IMR-90 (cell line): ENCODE measurements at regions not wholly inside any gene's neighbourhood (a gene's known extent, or its start where the extent isn't known, plus 50 kb on each side); places are given as distances from the start of the nearest gene placed in this dataset.

Experiments
- CEBPB ChIP-seq: IDR thresholded peaks from 2 replicates; pipeline ENCODE4 v1.6.1; 2012; ENCODE audit warnings: low read depth, low read length, improper control_type of control experiment
- CTCF ChIP-seq: conservative IDR thresholded peaks from 2 replicates; pipeline ENCODE4 v1.5.1; 2012; ENCODE audit warnings: mild to moderate bottlenecking, low read depth, low read length, improper control_type of control experiment
- ELK1 ChIP-seq: fragments of 150-350 bp; IDR thresholded peaks from 2 replicates; pipeline ENCODE4 v1.6.1; 2016; ENCODE audit warnings: low read depth, mild to moderate bottlenecking, low read length, moderate library complexity, borderline replicate concordance
- MAZ ChIP-seq: IDR thresholded peaks from 2 replicates; pipeline ENCODE4 v1.6.1; 2012; ENCODE audit warnings: low read depth, mild to moderate bottlenecking, low read length, improper control_type of control experiment, moderate library complexity, borderline replicate concordance
- MXI1 ChIP-seq: IDR thresholded peaks from 2 replicates; pipeline ENCODE4 v1.6.1; 2012; ENCODE audit warnings: low read depth, mild to moderate bottlenecking, low read length, moderate library complexity, borderline replicate concordance
- POLR2A ChIP-seq: IDR thresholded peaks from 2 replicates; pipeline ENCODE4 v1.6.1; 2012; ENCODE audit warnings: mild to moderate bottlenecking, low read depth, low read length
- RAD21 ChIP-seq: IDR thresholded peaks from 2 replicates; pipeline ENCODE4 v1.6.1; 2012; ENCODE audit warnings: low read length, improper control_type of control experiment
- RCOR1 ChIP-seq: IDR thresholded peaks from 2 replicates; pipeline ENCODE4 v1.6.1; 2012; ENCODE audit warnings: mild to moderate bottlenecking, low read length, improper control_type of control experiment; ENCODE audit not compliant: insufficient replicate concordance

GRCh38 chr1:203929741-203930309 lies 68.4 kb downstream of the SNRPE start:
- no peak for TF ChIP-seq RAD21
- TF ChIP-seq CTCF: no peak
- TF ChIP-seq POLR2A: no peak
- no peak for TF ChIP-seq MXI1
- TF ChIP-seq RCOR1: no peak
- no peak for TF ChIP-seq ELK1
- TF ChIP-seq MAZ: no peak
- no peak for TF ChIP-seq CEBPB
